Thoracic aorta (tissue), 2 donors: ENCODE measurements at regions not wholly inside any gene's neighbourhood (a gene's known extent, or its start where the extent isn't known, plus 50 kb on each side); places are given as distances from the start of the nearest gene placed in this dataset.

Experiments used
- ATAC-seq: fragments of 150-250 bp; one replicate; pipeline ENCODE4 v1.8.0; 2017; ENCODE audit warnings: low read depth; ENCODE audit not compliant: insufficient number of reproducible peaks, low FRiP score
- DNase-seq: peaks from one replicate; pipeline ENCODE4 v3.0.0-alpha.2; 2020; ENCODE audit warnings: low spot score
- H3K27ac ChIP-seq, 2 donors: fragments of 200-600 bp; sonication (generic); 1 replicate in 1 of 2; 2 replicates in 1 of 2; pipeline ENCODE4 v1.5.1; 2016; ENCODE audit warnings: mild to moderate bottlenecking in 2 of 2, moderate library complexity in 2 of 2
- H3K27me3 ChIP-seq: fragments of 200-600 bp; sonication (generic); replicated peaks from 2 replicates; pipeline ENCODE4 v1.6.0; 2016; ENCODE audit warnings: mild to moderate bottlenecking; ENCODE audit not compliant: insufficient read depth
- H3K36me3 ChIP-seq: fragments of 200-600 bp; sonication (generic); one replicate; pipeline ENCODE4 v1.5.1; 2016
- H3K4me1 ChIP-seq, 2 donors: fragments of 200-600 bp; sonication (generic); 1 replicate in 1 of 2; 2 replicates in 1 of 2; pipeline versions ENCODE4 v1.5.1 to v1.6.0; 2016; ENCODE audit warnings: low read depth in 2 of 2, mild to moderate bottlenecking in 1 of 2; ENCODE audit not compliant: control insufficient read depth in 1 of 2
- H3K4me3 ChIP-seq: fragments of 200-600 bp; sonication (generic); 2 replicates; pipeline ENCODE4 v1.5.1; 2016; ENCODE audit warnings: mild to moderate bottlenecking
- H3K9me3 ChIP-seq: fragments of 200-600 bp; sonication (generic); 2 replicates; pipeline ENCODE4 v1.5.1; 2016
- CTCF ChIP-seq: fragments of 200-600 bp; sonication (generic); IDR thresholded peaks from one replicate; pipeline ENCODE4 v1.5.1; 2019; ENCODE audit warnings: antibody characterized with exemption

- ATAC-seq (no peak), DNase-seq (no peak)
- Histone ChIP-seq H3K27me3 (no peaks in the 10 kb centered on the region), H3K36me3 (no peaks in the 10 kb centered on the region), H3K9me3 (peaks cover 3% of the 10 kb centered on the region), H3K4me1 (no peaks in the 10 kb centered on the region), H3K4me3 (no peak overlapping the region), H3K27ac (no peak overlapping the region)
- TF ChIP-seq CTCF: no peak
Observed at GRCh38 chr6:15063253-15063853, 182.5 kb upstream of the JARID2 start.

DNA sequence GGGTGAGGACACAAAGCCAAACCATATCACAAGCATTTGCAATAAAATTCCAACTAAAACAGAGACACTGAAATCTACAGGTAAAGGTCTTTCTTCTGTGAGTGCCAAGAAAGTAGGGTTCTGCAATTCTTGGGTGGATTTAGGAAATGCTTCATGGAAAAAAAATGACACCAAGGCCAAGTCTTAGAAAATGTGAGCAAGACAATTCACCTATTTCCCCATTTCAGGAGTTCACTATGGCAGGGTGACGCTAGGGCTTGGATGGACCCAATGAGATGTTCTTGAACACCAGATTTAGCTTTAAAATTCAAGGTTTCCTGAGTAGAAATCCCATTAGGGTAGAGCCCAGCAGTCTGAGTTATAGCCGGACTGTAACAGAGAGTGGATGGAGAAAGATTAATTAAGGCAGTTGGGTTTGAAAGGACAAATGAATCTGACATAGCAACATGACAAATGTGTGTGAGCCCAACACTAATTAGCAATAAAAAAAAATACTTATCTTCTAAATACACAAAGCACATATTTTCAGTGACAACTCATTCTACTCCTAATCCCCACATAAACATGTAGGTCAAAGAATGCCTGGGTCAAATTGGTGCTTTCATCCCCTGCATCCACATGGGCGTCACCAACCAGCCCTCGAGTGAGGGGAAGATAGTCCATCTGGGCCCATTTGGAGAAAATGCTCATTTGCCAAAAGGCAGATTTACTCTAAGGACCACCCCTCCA is 180.4 kb upstream of the JARID2 start:
- no peak overlapping the region for H3K4me3 ChIP-seq
- ATAC-seq (no peak), DNase-seq (no peak)
- no peaks in the 10 kb centered on the region for H3K36me3 ChIP-seq
- no peaks in the 10 kb centered on the region for H3K4me1 ChIP-seq
- H3K9me3 ChIP-seq: no peaks in the 10 kb centered on the region
- H3K27ac ChIP-seq: no peak overlapping the region
- H3K27me3 ChIP-seq: no peaks in the 10 kb centered on the region
- TF ChIP-seq CTCF: no peak

DNA sequence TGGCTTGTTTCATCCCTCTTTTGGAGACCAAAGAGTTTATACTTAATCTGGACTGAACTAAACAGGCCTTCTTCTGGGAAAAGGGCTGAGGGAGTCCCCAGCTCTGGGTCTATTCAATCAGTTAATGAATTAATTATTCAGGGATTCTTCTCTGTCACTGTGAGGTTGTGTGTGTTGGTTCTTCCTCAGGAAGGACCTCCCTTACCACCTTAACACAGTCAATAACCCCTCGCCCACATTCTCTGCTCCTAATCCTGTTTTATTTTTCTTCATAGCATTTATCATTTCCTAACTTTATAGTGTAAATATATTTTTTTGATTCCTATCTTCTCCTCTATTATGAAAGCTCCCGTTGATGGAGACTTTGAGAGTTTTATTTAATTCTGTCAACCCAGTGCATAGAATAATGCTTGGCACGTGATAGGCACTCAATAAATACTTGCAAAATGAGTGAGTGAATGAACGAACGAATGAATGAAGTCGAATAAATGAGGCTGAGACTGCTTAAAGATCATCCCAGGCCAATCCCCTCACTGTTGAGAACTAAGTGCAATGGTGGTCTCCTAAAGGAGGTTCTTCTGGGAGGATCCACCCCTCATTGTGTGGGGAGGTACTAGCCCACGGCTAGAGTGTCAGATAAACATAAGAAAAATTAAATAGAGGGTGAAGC is 179.6 kb upstream of the JARID2 start:
- peak overlapping the region in 1 of 2 donors; percentile 0 for H3K27ac ChIP-seq
- H3K27me3 ChIP-seq: no peaks in the 10 kb centered on the region
- ATAC-seq (no peak), DNase-seq (no peak)
- no peaks in the 10 kb centered on the region for H3K36me3 ChIP-seq
- no peak for TF ChIP-seq CTCF
- H3K4me1 ChIP-seq: no peaks in the 10 kb centered on the region
- no peak overlapping the region for H3K4me3 ChIP-seq
- no peaks in the 10 kb centered on the region for H3K9me3 ChIP-seq

DNA sequence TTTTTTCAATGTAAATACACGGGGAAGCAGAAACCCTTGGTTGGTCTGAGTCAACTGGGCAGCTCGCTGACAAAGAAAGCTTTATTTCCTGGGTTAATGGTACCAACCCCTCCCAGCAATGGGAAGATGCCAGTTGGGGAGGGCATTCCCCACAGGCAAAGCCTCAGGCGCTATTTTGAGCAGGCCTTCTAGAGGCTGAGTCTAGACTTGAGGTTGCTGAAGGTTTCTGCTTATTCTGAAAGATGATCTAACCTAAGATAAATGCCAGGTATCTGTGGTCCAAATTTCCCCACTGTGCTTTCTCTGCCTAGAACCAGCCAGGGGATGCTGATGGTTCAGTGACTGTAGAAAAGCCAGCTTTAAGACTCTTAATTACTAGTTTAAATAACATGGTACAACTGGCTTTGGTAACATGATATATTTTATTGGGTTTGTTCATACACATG is 172.5 kb upstream of the JARID2 start:
- TF ChIP-seq CTCF: no peak
- no peaks in the 10 kb centered on the region for H3K36me3 ChIP-seq
- ATAC-seq (no peak), DNase-seq (no peak)
- H3K27me3 ChIP-seq: no peaks in the 10 kb centered on the region
- no peaks in the 10 kb centered on the region for H3K9me3 ChIP-seq
- no peak overlapping the region for H3K4me3 ChIP-seq
- H3K27ac ChIP-seq: no peak overlapping the region
- no peaks in the 10 kb centered on the region for H3K4me1 ChIP-seq

DNA sequence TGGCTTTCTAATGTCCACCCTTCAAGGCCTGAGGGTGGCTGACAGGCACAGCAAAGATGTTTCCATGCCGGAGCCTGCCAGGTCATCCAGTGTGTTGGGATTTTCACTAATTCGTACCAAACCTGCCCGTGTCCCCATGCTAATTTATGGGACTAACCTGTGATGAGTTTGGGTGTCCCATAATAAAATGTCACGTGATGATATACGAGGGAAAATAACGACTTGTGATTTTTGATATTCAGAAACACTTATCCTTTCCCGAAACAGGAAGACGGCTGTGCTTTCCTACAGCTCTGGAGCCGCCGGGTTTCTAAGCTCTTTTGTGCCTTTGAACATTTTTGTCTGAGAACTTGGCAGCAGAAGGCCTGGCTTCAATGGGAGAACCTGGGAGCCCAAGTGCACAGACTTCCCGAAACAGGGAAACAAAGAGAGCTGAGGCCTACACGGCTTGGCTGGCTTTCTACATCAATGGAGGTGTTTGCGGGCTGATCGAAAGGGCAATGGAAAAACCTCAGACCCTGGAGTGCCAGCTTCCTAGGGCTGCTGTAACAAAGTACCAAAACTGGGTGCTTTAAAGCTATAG is 171.9 kb upstream of the JARID2 start:
- Histone ChIP-seq H3K27me3 (no peaks in the 10 kb centered on the region), H3K4me1 (no peaks in the 10 kb centered on the region), H3K4me3 (no peak overlapping the region), H3K9me3 (no peaks in the 10 kb centered on the region), H3K36me3 (no peaks in the 10 kb centered on the region), H3K27ac (no peak overlapping the region)
- TF ChIP-seq CTCF: no peak
- ATAC-seq: no peak
- DNase-seq: no peak
